Cardiac fibroblast (primary cell): ENCODE measurements at regions not wholly inside any gene's neighbourhood (a gene's known extent, or its start where the extent isn't known, plus 50 kb on each side); places are given as distances from the start of the nearest gene placed in this dataset.

Experiments
- DNase-seq, 2 donors: peaks; one replicate each; pipeline versions ENCODE4 v3.0.0 to v3.0.0-alpha.2; 2010; ENCODE audit warnings: low read depth in 2 of 2
- H3K4me3 ChIP-seq, 2 donors: replicated peaks in 1 of 2; 1 replicate in 1 of 2; 2 replicates in 1 of 2; pipeline ENCODE4 v1.5.1; 2011; ENCODE audit warnings: low read depth in 2 of 2, low read length in 2 of 2, mild to moderate bottlenecking in 2 of 2, moderate library complexity in 1 of 2
- CTCF ChIP-seq: IDR thresholded peaks from one replicate; pipeline ENCODE4 v1.5.1; 2011; ENCODE audit warnings: low read depth, mild to moderate bottlenecking, low read length, inconsistent platforms

GRCh38 chr5:75844301-75844700 is 127.1 kb upstream of the POC5 start:
- no peak for DNase-seq
- no peak overlapping the region for H3K4me3 ChIP-seq
- no peak for TF ChIP-seq CTCF

GRCh38 chr5:75843319-75843718 is 126.1 kb upstream of the POC5 start:
- no peak overlapping the region for H3K4me3 ChIP-seq
- no peak for DNase-seq
- TF ChIP-seq CTCF, result no peak

GRCh38 chr5:75839547-75839946 is 122.3 kb upstream of the POC5 start:
- no peak for TF ChIP-seq CTCF
- no peak overlapping the region for H3K4me3 ChIP-seq

GRCh38 chr5:75837258-75837841 is 120.1 kb upstream of the POC5 start:
- TF ChIP-seq CTCF, result no peak
- no peak overlapping the region for H3K4me3 ChIP-seq
- DNase-seq, result no peak

More at GRCh38 chr5:75839547-75839946, 122.3 kb upstream of the POC5 start:
- DNase-seq, result no peak

- no peak for TF ChIP-seq CTCF
These were observed 114.3 kb upstream of the POC5 start for GRCh38 chr5:75831561-75831960.

GRCh38 chr5:75828029-75828428 is 110.8 kb upstream of the POC5 start:
- DNase-seq, result no peak
- H3K4me3 ChIP-seq, result no peak overlapping the region
- TF ChIP-seq CTCF, result no peak

More at GRCh38 chr5:75831561-75831960, 114.3 kb upstream of the POC5 start:
- no peak for DNase-seq
- H3K4me3 ChIP-seq, result no peak overlapping the region

- no peak for DNase-seq
- H3K4me3 ChIP-seq, result no peak overlapping the region
- no peak for TF ChIP-seq CTCF
These were observed 107.1 kb upstream of the POC5 start for GRCh38 chr5:75824323-75824722.
